MCF 10A (cell line): ENCODE measurements at regions not wholly inside any gene's neighbourhood (a gene's known extent, or its start where the extent isn't known, plus 50 kb on each side); places are given as distances from the start of the nearest gene placed in this dataset.

ENCODE experiments used
- BruUV-seq: library from RNA; stranded (reverse); fragments of 400-500 nt; replicated peaks from 2 replicates; lab custom pipeline; 2021; lab: Mats Ljungman, UMichigan
- CTCF ChIA-PET: fragments of 300-600 bp; sonication (Branson Sonifier 250); formaldehyde crosslinking; extraction: SDS; loops from one replicate; lab custom pipeline; 2021; ENCODE audit warnings: antibody characterized with exemption, inconsistent platforms; lab: Yijun Ruan, JAX
- POLR2A ChIA-PET: fragments of 300-600, 350-650 bp; sonication (Branson Sonifier 250); formaldehyde crosslinking; extraction: SDS; loops from one replicate; lab custom pipeline; 2020; ENCODE audit warnings: antibody characterized with exemption, inconsistent platforms; lab: Yijun Ruan, JAX
- DNase-seq: peaks from one replicate; pipeline ENCODE4 v3.0.0-alpha.2; 2018; ENCODE audit not compliant: unreplicated experiment
- H3K27ac Mint-ChIP-seq: one replicate; pipeline ENCODE4 v1.8.0; 2022; ENCODE audit warnings: mild to moderate bottlenecking, low read depth, mixed read lengths; ENCODE audit not compliant: unreplicated experiment
- H3K27me3 Mint-ChIP-seq: one replicate; pipeline ENCODE4 v1.8.0; 2022; ENCODE audit warnings: mixed read lengths; ENCODE audit not compliant: insufficient read depth, unreplicated experiment
- H3K36me3 Mint-ChIP-seq: one replicate; pipeline ENCODE4 v1.8.0; 2022; ENCODE audit warnings: mild to moderate bottlenecking, moderate library complexity, mixed read lengths; ENCODE audit not compliant: insufficient read depth, unreplicated experiment
- H3K4me1 Mint-ChIP-seq: one replicate; pipeline ENCODE4 v1.8.0; 2022; ENCODE audit warnings: mixed read lengths; ENCODE audit not compliant: insufficient read depth, unreplicated experiment
- H3K4me3 Mint-ChIP-seq: one replicate; pipeline ENCODE4 v1.8.0; 2022; ENCODE audit warnings: mild to moderate bottlenecking, moderate library complexity, mixed read lengths; ENCODE audit not compliant: unreplicated experiment
- H3K9me3 Mint-ChIP-seq: one replicate; pipeline ENCODE4 v1.8.0; 2022; ENCODE audit warnings: mixed read lengths; ENCODE audit not compliant: unreplicated experiment
- CTCF ChIP-seq: fragments of 200-600 bp; IDR thresholded peaks from one replicate; pipeline ENCODE4 v1.8.0; 2022; ENCODE audit warnings: antibody characterized with exemption, mild to moderate bottlenecking; ENCODE audit not compliant: unreplicated experiment
- intact Hi-C: fragments of 100-400 bp; cut with micrococcal nuclease; formaldehyde crosslinking; loops from 2 replicates; pipeline ENCODE4 v1.14.1; 2022

GRCh38 chr7:9874182-9874581, 1099.5 kb upstream of the PHF14 start:
- no peak for DNase-seq
- ChIA-PET CTCF (no interaction called here), POLR2A (interaction anchor here (0.6 kb wide), 1 partner anchor 272 kb away, joined by 3 read pairs; no protein-coding TSS in a partner anchor)
- BruUV-seq, result no TSS peak
- Mint-ChIP-seq H3K36me3 (no peaks in the 10 kb centered on the region), H3K9me3 (no peaks in the 10 kb centered on the region), H3K27ac (no peak overlapping the region), H3K27me3 (peaks cover 10% of the 10 kb centered on the region), H3K4me3 (no peak overlapping the region), H3K4me1 (no peaks in the 10 kb centered on the region)
- no peak for TF ChIP-seq CTCF
- intact Hi-C loops, result no loop called here

- TF ChIP-seq CTCF, result no peak
- peaks cover 10% of the 10 kb centered on the region for H3K27me3 Mint-ChIP-seq
- CTCF ChIA-PET, result no interaction called here
These were observed 1097.6 kb upstream of the PHF14 start for GRCh38 chr7:9876053-9876452.

GRCh38 chr7:9889554-9889953, 1084.1 kb upstream of the PHF14 start:
- DNase-seq, result no peak
- Mint-ChIP-seq H3K27me3 (peaks cover 19% of the 10 kb centered on the region), H3K36me3 (no peaks in the 10 kb centered on the region), H3K4me3 (no peak overlapping the region), H3K9me3 (peaks cover 19% of the 10 kb centered on the region), H3K4me1 (no peaks in the 10 kb centered on the region), H3K27ac (no peak overlapping the region)
- no peak for TF ChIP-seq CTCF
- ChIA-PET POLR2A (no interaction called here), CTCF (no interaction called here)
- intact Hi-C loops, result no loop called here
- no TSS peak for BruUV-seq

More at GRCh38 chr7:9876053-9876452, 1097.6 kb upstream of the PHF14 start:
- POLR2A ChIA-PET, result no interaction called here
- no peaks in the 10 kb centered on the region for H3K4me1 Mint-ChIP-seq
- no peak for DNase-seq
- no peak overlapping the region for H3K27ac Mint-ChIP-seq
- intact Hi-C loops, result no loop called here
- H3K9me3 Mint-ChIP-seq, result no peaks in the 10 kb centered on the region
- H3K36me3 Mint-ChIP-seq, result no peaks in the 10 kb centered on the region
- H3K4me3 Mint-ChIP-seq, result no peak overlapping the region
- BruUV-seq, result no TSS peak

- peaks cover 14% of the 10 kb centered on the region for H3K27me3 Mint-ChIP-seq
- no peaks in the 10 kb centered on the region for H3K36me3 Mint-ChIP-seq
- BruUV-seq, result no TSS peak
- H3K4me3 Mint-ChIP-seq, result no peak overlapping the region
- no peak for TF ChIP-seq CTCF
- ChIA-PET CTCF (no interaction called here), POLR2A (no interaction called here)
- H3K27ac Mint-ChIP-seq, result no peak overlapping the region
- DNase-seq, result no peak
- H3K4me1 Mint-ChIP-seq, result no peaks in the 10 kb centered on the region
- peaks cover 20% of the 10 kb centered on the region for H3K9me3 Mint-ChIP-seq
- intact Hi-C loops, result no loop called here
These were observed 1083.6 kb upstream of the PHF14 start for GRCh38 chr7:9890092-9890491.
